Thyroid gland (tissue), 4 donors: ENCODE measurements at regions not wholly inside any gene's neighbourhood (a gene's known extent, or its start where the extent isn't known, plus 50 kb on each side); places are given as distances from the start of the nearest gene placed in this dataset.

Experiments used
- CTCF ChIP-seq, 6 experiments: fragments of 200-600 bp in 3 of 6; fragments of 450-650 bp in 3 of 6; sonication (generic) in 3 of 6; IDR thresholded peaks; one replicate each; pipeline ENCODE4 v1.5.1; 2016 to 2019; ENCODE audit warnings: antibody characterized with exemption in 6 of 6, mild to moderate bottlenecking in 2 of 6, inconsistent platforms in 1 of 6, moderate library complexity in 1 of 6
- POLR2A ChIP-seq, 2 donors: fragments of 450-650 bp; IDR thresholded peaks; one replicate each; pipeline ENCODE4 v1.6.1; 2017; ENCODE audit warnings: antibody characterized with exemption in 2 of 2, mild to moderate bottlenecking in 2 of 2, moderate library complexity in 1 of 2

DNA sequence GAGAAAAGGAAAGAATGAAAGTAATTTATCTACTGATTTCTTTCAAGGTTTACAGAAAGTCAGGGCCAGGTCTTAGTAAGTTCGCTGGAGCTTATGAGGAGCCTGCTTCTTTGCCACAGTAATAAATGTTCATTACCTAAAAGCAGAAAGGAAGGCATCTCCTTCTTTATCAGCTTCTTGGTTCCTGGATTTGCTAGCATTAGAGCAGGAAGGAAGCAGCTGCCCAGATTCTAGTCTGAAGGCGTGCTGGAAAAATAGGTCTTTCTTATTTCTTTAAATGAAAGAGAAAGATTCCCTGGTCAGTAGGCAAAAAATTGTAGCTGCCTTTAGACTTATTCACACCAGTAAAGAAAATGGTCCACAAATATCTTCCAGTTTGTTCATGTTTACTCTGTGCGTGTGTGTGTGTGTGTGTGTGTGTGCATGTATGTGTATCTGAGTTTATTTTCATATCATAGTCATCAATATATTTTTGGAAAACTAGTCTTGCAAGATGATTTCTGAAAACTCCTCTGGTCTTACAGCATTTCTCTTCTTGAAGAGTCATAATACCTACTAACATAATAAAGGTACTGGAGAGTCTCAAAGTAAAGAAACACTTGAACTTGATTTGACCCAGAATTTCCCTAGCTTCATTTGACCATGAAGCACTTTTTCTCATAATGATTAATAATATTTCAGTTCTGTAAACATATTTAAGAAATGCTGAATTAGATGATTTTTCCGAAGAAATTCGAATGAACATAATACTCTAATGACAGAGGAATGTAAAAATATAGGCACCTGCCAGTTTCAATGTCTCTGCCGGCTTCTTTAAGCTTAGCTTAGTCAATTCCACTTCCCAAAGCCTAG is 255.3 kb upstream of the ZPLD1 start:
- TF ChIP-seq CTCF (IDR thresholded peaks at IDR 0.05) (no peak), POLR2A (IDR thresholded peaks at IDR 0.05) (no peak)
